RWPE1 (cell line): ENCODE measurements at regions not wholly inside any gene's neighbourhood (a gene's known extent, or its start where the extent isn't known, plus 50 kb on each side); places are given as distances from the start of the nearest gene placed in this dataset.

ENCODE experiments used
- CTCF ChIA-PET: fragments of 350-600 bp; sonication (Branson Sonifier 250); formaldehyde crosslinking; extraction: SDS; loops from one replicate; lab custom pipeline; 2021; lab: Yijun Ruan, JAX
- POLR2A ChIA-PET: fragments of 400-600 bp; formaldehyde crosslinking; extraction: SDS; loops from one replicate; lab custom pipeline; 2020; ENCODE audit warnings: antibody characterized with exemption; ENCODE audit not compliant: low non-redundant PET; lab: Yijun Ruan, JAX
- DNase-seq: peaks from one replicate; pipeline ENCODE4 v3.0.0; 2012; ENCODE audit warnings: low spot score
- H3K27ac ChIP-seq: fragments of 450-650 bp; 2 replicates; pipeline ENCODE4 v1.5.1; 2017
- TF ChIP-seq, protein P1 (sequence below): fragments of 450-650 bp; conservative IDR thresholded peaks from 2 replicates; pipeline ENCODE4 v1.5.1; 2017; ENCODE audit warnings: low read depth, mild to moderate bottlenecking

DNA sequence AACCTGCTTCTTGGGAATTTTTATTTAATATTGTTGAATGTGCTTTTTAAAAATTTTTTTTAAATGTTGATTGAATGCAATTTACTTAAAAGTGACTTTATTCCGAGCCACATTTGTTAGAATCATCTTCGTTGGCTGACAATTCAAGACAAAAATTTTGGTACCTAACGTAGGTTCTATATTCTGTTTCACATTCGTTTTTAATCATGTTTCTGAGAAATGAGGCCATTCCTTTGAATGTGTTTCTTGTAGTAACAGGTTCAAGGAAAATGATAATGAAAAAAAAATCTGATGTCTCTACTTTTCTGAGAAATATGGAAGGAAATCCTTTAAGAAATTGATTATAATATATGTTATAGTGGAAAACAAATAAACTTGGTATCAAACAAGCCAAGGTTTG, 92.3 kb upstream of the DCLK2 start:
- CTCF ChIA-PET: interaction anchor here (0.7 kb wide), 1 partner anchor 233 kb away, joined by 3 read pairs; no protein-coding TSS in a partner anchor
- DNase-seq: no peak
- TF ChIP-seq, protein P1, sequence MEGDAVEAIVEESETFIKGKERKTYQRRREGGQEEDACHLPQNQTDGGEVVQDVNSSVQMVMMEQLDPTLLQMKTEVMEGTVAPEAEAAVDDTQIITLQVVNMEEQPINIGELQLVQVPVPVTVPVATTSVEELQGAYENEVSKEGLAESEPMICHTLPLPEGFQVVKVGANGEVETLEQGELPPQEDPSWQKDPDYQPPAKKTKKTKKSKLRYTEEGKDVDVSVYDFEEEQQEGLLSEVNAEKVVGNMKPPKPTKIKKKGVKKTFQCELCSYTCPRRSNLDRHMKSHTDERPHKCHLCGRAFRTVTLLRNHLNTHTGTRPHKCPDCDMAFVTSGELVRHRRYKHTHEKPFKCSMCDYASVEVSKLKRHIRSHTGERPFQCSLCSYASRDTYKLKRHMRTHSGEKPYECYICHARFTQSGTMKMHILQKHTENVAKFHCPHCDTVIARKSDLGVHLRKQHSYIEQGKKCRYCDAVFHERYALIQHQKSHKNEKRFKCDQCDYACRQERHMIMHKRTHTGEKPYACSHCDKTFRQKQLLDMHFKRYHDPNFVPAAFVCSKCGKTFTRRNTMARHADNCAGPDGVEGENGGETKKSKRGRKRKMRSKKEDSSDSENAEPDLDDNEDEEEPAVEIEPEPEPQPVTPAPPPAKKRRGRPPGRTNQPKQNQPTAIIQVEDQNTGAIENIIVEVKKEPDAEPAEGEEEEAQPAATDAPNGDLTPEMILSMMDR: no peak
- POLR2A ChIA-PET: no interaction called here
- no peak overlapping the region for H3K27ac ChIP-seq

DNA sequence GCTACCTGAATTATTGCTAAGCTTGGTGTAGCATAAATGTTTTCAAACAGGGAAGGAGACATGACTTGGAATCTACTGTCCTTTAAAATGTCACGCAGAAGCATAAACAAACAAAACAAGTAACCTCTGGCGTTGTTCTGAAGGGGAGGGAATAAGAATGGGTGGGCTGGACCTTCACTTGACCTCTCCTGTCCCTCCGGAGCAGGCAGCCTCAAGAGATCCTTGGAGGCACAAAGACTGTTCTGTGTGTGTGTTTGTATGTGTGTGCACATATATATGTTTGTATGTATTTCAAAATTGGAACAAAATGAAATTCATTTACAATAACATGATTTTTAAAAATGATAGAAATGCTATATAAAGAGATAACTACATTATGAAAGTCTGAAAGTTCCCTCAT, 91.3 kb upstream of the DCLK2 start:
- no peak for DNase-seq
- POLR2A ChIA-PET: no interaction called here
- CTCF ChIA-PET: interaction anchor here (0.7 kb wide), 2 partner anchors 232 to 256 kb away, joined by 3 to 4 read pairs; no protein-coding TSS in a partner anchor
- no peak overlapping the region for H3K27ac ChIP-seq
- TF ChIP-seq, protein P1: no peak

DNA sequence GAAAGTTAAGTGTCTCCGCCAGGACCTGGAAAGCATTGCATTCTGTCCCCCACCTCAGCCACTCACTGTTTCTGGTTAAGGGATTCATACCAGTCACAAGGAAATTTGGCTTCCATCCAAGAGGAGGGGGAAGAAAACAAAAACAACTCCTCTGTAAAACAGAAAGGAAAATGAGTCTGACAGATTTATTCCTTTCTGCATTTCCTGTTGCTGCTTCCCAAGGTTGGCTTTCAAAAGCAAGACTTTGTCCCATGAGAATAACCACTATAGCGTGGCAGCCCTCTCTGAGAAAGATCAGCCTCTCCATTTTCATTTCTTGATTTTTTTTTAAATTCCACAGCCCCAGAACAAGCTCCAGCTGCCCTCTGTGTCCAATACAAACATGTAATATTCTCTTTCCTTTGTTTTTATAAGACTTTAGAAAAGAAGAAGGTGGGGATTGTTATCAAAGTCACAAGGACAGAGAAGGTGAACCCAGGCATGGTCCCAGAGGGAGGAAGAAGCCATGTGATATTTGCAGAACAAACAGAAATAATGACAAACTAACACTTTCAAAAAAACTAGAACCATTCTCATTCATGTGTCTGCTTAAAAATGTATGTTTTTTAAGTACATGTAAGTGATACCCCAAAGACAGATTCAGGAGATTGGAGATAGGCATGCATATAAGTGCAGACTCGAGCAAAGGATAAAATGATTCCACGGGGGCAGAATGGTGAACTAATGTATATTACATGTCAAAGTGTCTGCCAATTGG, 90.7 kb upstream of the DCLK2 start:
- CTCF ChIA-PET: interaction anchor here (0.7 kb wide), 1 partner anchor 256 kb away, joined by 4 read pairs; no protein-coding TSS in a partner anchor
- no peak overlapping the region for H3K27ac ChIP-seq
- POLR2A ChIA-PET: no interaction called here
- TF ChIP-seq, protein P1: no peak
- no peak for DNase-seq

DNA sequence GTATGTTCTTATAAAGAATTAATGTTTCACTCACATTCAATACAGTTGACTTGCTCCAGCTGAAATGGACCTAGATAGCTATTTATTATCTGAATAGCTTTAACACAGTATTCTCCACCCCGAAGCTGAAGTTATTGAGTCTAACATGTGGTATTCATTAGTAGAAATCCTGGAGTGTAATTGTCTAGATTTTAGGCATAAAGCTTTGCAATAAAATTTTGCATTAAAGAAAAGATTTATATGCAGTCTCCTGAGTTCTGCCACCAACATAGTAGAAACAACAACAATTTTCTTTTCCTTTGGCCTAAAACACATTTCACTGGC, 90.2 kb upstream of the DCLK2 start:
- no peak for DNase-seq
- H3K27ac ChIP-seq: no peak overlapping the region
- ChIA-PET CTCF (no interaction called here), POLR2A (no interaction called here)
- TF ChIP-seq, protein P1: no peak

DNA sequence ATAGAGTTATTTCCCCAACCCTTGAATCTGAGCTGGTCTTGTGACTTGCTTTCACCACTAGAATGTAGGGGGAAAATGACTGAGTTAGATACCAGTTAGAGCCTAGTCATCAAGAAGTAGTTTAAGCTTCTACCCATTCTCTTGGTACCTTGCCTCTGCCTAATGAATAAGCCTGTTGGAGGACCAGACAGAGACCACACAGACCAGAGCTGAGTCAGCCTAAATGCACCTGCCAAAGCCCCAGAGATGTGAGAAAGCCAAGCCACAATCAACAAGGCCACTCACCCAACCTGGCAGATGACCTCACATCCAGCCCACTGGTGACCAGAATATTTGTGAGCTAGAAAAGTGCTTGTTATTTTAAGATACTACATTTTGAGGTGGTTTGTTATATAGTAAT, 85.2 kb upstream of the DCLK2 start:
- DNase-seq: no peak
- POLR2A ChIA-PET: no interaction called here
- no peak overlapping the region for H3K27ac ChIP-seq
- CTCF ChIA-PET: no interaction called here
- TF ChIP-seq, protein P1: no peak

- TF ChIP-seq, protein P1: no peak
- DNase-seq: no peak
- no peak overlapping the region for H3K27ac ChIP-seq
- CTCF ChIA-PET: no interaction called here
- POLR2A ChIA-PET: no interaction called here
These were observed 83.0 kb upstream of the DCLK2 start for GRCh38 chr4:149995134-149995756.
